ENCODE measurements at regions not wholly inside any gene's neighbourhood (a gene's known extent, or its start where the extent isn't known, plus 50 kb on each side); places are given as distances from the start of the nearest gene placed in this dataset.

GRCh38 chr1:98366343-98366742 lies 295.2 kb upstream of the SNX7 start:
- ATAC-seq (ENCODE audit: low FRiP score) (no peak), DNase-seq (ENCODE audit: low spot score) (no peak)
- no peak for TF ChIP-seq CTCF (IDR thresholded peaks at IDR 0.05)

- TF ChIP-seq CTCF (IDR thresholded peaks at IDR 0.05) = no peak
- DNase-seq (ENCODE audit: low spot score) (no peak), ATAC-seq (ENCODE audit: low FRiP score) (no peak)
Observed at GRCh38 chr1:98364544-98364943, 297.0 kb upstream of the SNX7 start.

- ATAC-seq (ENCODE audit: low FRiP score) = no peak
- no peak for TF ChIP-seq CTCF (IDR thresholded peaks at IDR 0.05)
- no peak for DNase-seq (ENCODE audit: low spot score)
Observed at GRCh38 chr1:98360864-98361263, 300.7 kb upstream of the SNX7 start.

- DNase-seq (ENCODE audit: low spot score) (no peak), ATAC-seq (ENCODE audit: low FRiP score) (no peak)
- no peak for TF ChIP-seq CTCF (IDR thresholded peaks at IDR 0.05)
Observed at GRCh38 chr1:98355656-98356383, 305.7 kb upstream of the SNX7 start.

GRCh38 chr1:98352378-98352777 lies 309.1 kb upstream of the SNX7 start:
- ATAC-seq (ENCODE audit: low FRiP score) (no peak), DNase-seq (ENCODE audit: low spot score) (no peak)
- TF ChIP-seq CTCF (IDR thresholded peaks at IDR 0.05) = no peak

- ATAC-seq (ENCODE audit: low FRiP score) (no peak), DNase-seq (ENCODE audit: low spot score) (no peak)
- TF ChIP-seq CTCF (IDR thresholded peaks at IDR 0.05) = no peak
Observed at GRCh38 chr1:98351561-98351960, 310.0 kb upstream of the SNX7 start.

GRCh38 chr1:98345417-98345816 lies 316.1 kb upstream of the SNX7 start:
- ATAC-seq (ENCODE audit: low FRiP score) (no peak), DNase-seq (ENCODE audit: low spot score) (no peak)
- no peak for TF ChIP-seq CTCF (IDR thresholded peaks at IDR 0.05)

Measured in omental fat pad (tissue), 3 donors.